Non-pigmented ciliary epithelial cell (primary cell): ENCODE measurements at regions not wholly inside any gene's neighbourhood (a gene's known extent, or its start where the extent isn't known, plus 50 kb on each side); places are given as distances from the start of the nearest gene placed in this dataset.
A peak's percentile ranks its signal among the peaks of the same experiment; 100 is the strongest.
"Not testable (repeated sequence)": the region's sequence is repeated elsewhere in the genome, so short reads cannot be mapped to it uniquely, and the experiment has no call there.

Experiments used
- DNase-seq: peaks from one replicate; pipeline ENCODE4 v3.0.0-alpha.2; 2010; ENCODE audit warnings: low read depth

DNA sequence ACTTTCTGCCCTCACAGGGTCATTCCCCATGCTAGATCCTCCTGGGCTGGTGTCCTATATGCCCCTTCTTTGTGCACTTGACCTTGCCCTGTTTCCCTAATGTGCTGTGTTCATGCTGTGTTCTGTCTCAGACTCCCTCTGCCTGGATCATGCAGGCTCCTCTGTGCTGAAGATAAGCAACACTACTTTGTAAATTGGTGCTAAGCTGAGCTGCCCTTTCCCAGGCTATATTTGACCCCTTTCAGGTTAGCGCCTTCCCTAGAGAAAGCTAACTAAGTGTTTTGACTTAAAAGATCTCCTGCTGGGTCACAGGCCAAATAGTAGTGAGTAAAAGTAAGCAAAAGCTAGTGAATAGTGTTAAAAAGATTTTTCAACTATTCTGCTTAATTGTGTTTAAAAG, 257.2 kb upstream of the RGPD4 start:
- no peak for DNase-seq

DNA sequence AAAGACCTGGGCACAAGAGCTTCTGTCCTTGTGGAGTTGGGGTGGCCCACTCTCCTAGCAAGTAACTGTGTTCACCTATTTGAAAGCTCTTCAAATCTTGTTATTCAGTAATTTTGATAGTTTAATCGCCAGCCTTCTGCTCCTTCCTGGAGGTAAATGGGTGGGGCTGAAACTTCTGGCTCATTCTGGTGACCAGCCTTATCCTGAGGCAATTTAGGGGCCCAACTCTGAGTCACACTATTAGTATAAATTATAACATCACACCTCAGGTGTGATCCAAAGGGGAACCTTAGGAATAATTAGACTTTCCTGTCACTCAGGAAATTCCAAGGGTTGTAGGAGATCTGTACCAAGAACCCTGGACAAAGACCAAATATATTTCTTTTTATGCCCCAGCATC, 255.8 kb upstream of the RGPD4 start:
- DNase-seq = no peak

DNA sequence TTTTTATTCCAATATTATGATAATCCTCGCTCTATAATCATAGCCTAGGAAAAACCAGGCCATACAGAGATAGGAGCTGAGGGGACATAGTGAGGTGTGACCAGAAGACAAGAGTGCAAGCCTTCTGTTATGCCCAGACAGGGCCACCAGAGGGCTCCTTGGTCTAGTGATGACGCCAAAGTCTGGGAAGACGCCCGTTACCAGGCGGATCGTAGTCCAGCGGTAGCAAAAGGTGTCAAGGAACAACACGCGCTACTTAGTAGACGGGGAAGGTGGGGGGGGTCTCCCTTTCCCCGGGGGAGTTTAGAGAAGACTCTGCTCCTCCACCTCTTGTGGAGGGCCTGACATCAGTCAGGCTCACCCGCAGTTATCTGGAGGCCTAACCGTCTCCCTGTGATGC, 253.8 kb upstream of the RGPD4 start:
- DNase-seq = not testable (repeated sequence)

DNA sequence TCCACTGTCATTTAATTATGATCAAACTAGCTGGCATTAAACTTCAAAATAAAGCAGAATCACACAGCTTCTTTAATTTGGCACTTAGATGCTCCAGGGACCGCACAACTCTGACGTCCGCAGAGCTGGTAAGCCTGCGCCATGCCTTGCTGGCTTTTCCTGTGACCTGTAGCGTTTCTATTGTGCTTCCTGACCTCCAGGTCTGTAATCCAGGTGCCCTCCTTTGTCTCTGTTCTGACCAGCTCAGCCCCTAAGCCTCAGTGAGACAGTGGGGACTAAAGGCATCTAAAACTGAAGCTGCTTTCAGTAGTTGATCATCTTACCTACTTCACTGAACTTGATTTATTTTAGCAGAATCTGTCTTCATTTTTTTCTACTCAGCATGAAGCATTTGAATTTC, 249.7 kb upstream of the RGPD4 start:
- no peak for DNase-seq

DNA sequence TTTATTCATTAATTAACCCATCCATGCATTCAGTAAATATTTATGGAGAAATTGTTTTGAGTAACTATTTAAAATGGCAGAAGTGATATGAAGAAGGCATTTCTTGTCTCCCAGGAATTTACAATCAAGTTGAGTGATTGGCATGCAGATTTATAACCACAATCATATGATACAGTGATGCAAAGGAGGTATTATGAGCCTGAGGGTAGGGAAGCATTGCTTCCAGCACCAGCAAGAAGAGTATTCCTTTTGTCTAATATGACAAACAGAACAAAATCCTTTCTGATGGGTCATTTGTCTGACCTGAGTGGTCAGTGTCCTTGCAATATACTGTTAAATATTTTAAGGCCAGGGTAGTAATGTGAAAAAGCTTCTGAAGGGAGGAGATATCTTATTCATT, 244.2 kb upstream of the RGPD4 start:
- no peak for DNase-seq

DNA sequence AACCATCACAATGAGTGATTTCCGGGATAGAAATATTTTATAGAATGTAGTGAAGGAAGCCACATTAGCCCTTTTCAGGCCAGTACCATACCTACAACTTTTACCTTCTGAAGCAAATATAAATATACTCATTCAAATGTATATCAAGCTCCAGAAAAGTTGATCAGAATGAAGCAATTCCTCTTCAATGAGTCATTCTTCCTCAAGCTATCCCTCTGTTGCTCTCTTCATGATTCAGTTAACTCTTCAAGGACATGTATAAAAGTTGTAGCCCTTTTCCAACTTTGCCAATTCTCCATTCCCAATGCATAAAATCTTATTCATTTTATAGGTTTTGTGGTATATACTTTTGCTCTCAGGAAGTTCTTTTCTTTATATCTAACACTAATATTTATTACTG, 242.1 kb upstream of the RGPD4 start:
- peak; percentile 8 for DNase-seq

DNA sequence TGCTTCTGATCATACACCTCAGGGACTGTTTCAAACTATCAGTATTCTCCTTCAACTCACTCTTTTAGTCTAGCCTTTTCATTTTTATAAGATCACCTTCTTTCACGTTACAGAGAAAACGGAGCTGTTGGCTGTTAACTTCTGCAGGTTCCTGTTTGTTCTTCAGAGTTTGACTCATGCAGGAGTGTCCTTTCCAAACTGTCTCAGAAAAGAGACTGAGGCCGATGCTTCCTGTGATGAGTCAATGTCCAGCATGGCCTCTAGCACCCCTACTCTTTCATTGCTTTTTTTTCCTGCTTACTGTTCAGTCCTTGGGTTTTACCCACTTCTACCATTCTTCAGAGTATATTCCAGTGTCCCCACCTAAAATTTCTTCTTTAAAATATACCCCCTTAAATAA, 240.8 kb upstream of the RGPD4 start:
- DNase-seq = peak; percentile 18

DNA sequence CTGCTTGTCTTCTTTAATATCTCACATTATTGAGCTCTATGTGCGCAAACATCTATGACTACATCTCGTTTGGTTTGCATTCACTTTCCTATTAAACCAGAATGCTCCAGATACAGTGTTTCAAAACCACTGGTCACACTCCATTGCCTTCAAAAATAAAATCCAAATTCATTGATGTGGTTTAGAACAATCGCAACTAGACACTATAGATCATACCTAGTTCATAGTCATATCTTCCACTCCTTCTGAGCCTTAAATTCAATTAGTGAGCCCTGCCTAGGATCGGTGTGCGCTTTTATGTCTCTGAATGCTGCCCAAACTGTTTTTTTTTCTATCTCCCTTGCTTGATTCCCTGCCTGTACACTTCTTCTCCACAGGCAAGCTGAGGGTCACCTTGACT, 238.5 kb upstream of the RGPD4 start:
- no peak for DNase-seq

DNA sequence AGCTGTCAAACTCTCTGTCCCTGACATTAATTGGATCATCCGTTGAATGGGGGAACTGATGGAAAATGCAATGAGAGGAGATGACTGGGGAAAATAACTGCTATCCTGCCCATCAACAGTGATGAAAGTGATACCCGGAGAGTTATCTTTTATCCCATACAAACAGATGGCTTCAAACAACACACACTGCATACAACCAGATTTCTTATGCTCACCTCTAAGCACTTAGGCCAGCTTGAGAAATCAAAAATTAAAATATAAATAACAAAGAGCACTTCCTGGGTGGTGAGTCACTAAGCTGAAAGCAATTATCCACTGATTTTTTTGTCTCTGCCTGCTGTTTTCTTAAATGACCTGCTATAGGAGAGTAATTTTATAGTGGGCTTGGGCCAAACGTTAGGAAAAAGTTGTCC, 237.6 kb upstream of the RGPD4 start:
- no peak for DNase-seq

DNA sequence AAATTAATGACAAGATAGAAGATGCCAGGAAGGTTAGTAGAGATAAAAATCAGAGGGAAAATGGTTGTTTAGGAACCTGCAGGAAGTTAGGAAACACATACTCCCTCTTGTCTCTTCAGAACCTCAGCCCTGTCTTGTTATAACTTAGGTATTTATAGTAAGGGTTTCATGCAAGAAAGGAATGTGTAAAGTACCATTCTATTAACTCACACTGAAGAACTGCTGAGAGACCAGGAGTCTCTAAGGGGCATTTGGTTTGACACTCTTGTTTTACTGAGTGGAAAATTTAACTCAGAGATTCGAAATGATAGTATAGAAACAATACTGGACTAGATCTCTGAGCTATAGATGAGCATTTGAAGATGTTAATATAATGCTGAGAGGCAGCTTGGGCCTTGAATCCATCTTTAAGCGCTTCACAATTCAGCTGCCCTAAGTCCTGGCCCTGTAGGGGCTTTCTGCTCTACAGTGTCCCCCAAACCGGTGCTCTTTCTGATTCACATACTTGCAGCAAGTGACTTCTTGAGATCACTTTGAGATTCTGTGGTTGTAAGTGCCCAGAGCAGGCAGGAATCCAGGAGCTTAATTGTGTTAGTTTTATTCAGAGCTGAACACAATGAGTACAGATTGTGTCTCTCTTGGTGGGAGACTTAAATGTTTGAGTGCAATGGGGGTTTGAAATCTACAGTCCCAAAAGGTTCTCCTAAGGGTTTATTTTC, 235.0 kb upstream of the RGPD4 start:
- DNase-seq = peak; percentile 8

DNA sequence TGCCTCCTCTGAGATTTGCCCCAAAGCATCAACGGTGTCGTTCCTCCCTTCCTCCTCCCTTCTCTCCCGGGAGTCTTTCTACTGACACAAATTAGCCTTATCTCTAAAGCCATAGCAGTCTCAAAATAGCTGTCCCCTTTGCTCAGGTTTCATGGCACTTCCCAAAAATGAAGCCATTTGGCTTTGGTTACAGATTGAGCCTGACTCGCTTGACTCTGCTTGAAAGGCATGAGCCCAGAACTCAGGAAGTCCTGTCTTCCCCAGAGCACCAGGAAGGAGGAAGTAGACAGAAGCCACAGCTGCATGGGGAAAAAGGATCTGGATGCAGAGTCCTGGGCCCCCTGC, 234.4 kb upstream of the RGPD4 start:
- DNase-seq = no peak

DNA sequence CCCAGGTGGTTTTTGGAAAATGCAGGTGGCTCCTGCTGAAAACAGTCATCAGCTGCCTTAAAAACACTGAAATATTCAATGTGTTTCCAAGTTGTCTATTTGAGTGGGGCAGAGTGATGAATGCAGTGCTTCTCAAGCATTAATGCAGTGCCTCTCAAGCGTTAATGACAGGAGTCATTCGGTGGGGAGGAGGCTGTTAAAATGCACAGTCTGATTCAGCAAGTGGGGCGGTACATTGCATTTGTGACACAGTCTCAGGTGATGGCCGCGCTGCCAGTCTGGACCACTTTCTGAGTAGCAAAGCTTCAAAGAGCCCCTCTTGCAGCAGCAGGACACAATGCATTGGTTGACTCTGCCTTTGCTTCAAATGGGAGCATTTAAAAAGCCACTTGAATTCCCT, 231.4 kb upstream of the RGPD4 start:
- DNase-seq = no peak

DNA sequence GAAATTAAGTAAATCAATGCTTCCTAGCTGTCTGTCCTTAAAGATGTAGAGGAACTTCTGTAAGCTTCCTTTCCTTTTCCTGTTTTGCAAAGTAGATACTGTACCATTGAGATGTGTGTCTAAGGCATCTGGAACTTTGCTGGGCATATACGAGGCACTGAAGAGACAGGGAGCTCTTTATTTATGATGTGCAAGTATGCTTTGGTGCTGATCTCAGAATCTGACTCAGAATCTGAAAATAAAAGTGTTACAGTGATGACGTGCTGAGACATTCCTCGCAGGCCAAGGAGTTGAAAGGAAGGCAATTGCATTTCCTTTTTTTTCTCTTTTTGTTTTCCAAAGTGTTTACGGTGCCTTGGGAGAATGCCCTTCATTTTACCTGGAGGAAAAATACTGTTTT, 230.9 kb upstream of the RGPD4 start:
- peak; percentile 15 for DNase-seq

DNA sequence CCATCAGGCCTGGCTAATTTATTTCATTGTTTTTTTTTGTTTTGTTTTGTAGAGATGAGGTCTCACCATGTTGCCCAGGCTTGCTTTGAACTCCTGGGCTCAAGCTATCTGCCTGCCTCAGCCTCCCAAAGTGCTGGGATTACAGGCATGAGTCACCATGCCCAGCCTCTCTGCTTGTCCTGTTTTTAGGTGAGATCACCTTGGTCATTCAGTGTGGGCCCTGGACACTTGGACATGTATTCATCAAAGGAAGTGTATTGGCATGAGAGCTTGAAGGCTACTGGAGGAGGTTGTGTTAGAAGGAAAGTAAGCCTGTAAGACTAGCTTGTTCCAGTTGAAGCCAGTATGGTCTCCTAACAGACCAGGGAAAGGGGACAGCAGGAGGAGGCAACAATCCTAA, 229.2 kb upstream of the RGPD4 start:
- DNase-seq = no peak

DNA sequence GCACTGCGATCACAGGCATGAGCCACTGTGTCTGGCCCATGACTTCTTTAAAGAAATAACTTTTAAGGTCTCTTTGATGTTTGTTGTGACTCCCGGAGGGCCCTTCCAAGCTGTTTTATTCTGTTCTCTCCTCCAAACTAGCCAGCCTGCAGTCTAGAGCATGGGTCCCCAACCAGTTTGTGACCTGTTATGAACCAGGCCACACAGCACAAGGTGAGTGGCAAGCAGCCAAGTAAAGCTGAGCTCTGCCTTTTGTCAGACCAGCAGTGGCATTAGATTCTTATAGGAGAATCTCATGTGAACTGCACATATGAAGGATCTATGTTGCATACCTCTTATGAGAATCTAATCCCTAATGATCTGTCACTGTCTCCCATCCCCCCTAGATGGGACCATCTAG, 223.9 kb upstream of the RGPD4 start:
- DNase-seq = no peak

DNA sequence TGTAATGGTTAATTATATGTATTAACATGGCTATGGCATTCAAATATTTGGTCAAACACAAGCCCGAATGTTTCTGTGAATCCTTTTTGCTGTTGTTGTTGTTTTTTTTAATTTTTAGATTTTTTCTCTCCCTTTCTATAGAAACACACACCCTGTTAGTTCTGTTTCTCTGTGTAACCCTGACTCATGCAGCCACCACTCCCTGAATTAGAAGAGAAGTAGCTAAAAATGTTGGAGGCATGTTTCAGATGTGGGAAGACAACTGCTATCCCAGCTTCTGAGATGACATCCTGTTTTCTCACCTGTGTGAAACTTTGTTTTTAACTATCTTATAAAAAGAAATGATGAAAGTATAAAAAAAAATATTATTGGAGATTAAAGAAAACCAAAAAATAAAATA, 219.6 kb upstream of the RGPD4 start:
- DNase-seq = no peak

DNA sequence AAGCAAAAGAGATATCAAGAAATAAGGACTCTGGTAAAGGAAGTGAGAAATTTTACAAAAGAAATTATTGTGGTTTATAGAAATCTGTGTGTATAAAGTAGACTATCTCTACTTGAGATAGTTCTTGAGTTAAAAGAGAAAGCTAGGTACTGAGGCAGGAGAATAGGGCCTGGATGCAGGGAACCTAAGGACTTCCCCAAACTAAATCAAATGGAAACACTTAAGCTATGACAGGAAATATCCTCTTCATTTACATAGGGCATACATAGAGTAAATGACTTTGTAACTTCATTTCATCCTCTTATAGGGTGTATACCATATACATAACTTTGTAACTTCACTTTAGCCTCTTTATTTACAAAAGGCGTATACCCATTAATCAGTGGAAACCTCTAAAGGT, 219.2 kb upstream of the RGPD4 start:
- no peak for DNase-seq

DNA sequence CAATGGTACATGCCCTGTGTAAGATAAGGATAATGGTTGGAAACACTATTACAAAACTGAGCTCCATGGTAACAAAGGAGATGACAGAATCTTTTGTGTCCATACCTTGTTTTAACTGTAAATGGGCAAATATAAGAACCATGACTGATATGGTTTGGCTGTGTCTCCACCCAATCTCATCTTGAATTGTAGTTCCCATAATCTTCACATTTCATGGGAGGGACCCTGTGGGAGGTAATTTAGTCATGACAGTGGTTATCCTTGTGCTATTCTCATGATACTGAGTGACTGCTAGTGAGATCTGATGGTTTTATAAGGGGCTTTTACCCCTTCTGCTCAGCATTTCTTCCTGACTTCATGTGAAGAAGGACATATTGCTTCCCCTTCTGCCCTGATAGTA, 211.7 kb upstream of the RGPD4 start:
- DNase-seq = no peak

DNA sequence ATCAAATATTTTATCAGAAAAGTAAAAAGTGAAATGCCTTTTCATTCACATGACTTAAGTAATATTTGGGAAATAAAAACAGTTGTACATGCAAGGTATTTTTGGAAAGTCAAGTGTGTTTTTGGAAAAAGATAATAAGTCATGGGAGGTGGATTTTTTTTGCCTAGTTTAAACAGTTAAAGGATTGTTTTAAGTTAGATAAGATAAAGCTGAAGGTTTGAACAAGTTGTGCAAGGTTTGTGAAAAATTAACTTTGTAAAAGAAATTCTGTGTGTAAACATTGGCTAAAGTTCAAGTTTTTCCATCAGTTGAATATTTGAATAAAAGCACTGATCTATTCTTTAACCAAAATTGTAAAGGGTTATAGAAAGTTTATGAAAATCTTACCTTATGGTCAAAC, 207.9 kb upstream of the RGPD4 start:
- no peak for DNase-seq

DNA sequence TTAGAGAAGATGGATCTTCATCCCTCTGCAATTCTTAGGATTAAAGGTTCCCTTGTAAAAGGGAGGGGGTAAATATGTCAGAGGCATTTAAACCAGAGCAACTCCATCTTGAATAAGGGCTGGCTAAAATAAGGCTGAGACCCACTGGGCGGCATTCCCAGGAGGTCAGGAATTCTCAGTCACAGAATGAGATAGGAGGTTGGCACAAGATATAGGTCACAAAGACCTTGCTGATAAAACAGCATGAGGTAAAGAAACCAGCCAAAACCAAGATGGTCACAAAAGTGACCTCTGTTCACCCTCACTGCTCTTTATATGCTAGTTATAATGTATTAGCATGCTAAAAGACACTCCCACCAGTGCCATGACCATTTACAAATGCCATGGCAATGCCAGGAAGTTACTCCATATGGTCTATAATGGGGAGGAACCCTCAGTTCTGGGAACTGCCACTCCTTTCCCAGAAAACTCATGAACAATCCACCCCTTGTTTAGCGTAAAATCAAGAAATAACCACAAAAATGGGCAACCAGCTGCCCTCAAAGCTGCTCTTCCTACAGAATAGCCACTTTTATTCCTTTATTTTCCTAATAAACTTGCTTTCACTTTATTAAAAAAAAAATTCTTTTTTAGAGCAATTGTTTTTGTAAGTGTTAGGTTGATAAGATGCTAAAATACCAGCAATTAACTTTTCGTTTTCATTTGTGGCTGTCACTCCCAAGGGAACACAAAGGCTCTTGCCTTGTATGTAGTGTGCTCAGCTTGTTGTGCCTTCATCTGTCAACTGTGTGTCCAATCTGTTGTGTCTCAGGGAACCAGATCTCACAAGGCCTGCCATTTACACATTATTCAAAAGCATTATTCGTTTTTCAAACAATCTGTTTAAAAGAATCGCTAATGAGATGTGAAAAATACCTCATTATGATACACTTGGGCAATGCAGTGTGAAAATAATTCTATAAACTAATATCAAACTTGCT, 205.2 kb upstream of the RGPD4 start:
- no peak for DNase-seq

DNA sequence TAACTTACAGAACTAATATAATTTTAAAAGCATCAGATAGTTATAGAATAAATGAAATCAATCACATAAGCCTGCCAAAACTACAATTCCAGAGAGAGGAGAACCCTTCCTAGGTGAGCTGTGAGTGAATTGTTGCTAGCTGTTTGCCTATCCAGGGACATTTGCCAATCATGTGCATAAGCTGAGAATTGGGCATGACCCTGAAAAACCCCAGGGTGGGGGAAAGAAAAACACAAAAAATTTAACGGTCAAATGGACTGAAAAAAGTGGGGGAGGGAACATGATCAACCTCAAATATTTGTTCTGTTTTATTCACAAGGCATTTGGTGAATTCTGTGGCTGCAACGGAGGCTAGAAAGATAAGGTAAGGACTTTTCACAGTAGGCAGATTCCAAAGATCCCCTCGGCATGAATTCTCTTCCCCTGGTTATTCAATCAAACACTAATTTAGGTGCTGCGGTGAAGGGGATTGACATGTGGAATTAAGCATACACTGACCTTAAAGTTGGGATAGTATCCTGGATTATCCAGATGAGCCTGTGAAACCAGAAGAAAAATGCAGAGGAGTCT, 203.9 kb upstream of the RGPD4 start:
- no peak for DNase-seq

DNA sequence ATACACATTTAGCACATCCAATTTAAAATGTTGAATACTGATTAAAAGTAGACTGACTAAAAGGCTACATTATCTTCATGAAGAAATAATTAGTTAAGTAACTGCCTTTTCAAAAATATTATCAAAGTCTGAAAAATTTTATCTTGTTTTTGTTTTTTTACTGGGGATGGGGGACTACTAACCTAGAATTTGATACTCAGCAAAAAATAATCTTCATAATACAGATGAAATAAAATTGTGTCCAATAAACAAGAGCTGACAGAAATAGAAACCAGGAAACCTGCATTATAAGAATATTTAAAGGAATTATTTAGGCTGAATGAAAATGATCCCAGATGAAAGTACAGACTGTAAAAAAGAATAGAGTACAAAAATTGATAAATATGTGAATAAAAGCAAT, 200.7 kb upstream of the RGPD4 start:
- DNase-seq = no peak

DNA sequence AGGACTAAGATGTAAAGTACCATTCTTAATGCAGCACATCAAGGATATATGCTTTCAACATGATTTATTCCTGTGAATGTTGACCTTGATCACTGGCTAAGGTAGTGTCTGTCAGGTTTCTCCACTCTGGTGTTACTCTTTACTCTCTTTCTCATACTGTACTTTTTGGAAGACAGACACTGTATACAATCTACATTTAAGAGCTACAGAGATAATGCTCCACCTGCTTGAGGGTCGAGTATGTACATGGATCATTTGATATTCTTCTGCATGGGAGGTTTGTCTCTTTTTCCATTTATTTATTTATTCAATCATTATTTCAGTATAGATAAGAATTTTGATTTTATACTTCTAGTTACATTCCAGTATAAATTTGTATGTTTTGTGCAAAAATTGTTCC, 199.5 kb upstream of the RGPD4 start:
- DNase-seq = no peak
